Tibial nerve (tissue), 4 donors: ENCODE measurements at regions not wholly inside any gene's neighbourhood (a gene's known extent, or its start where the extent isn't known, plus 50 kb on each side); places are given as distances from the start of the nearest gene placed in this dataset.

Experiments used
- DNase-seq, 2 donors: peaks; one replicate each; pipeline ENCODE4 v3.0.0-alpha.2; 2019; ENCODE audit warnings: low spot score in 2 of 2
- H3K27ac ChIP-seq, 4 donors: fragments of 200-600 bp; sonication (generic) in 3 of 4; one replicate each; pipeline ENCODE4 v1.5.1; 2017 to 2019; ENCODE audit warnings: mild to moderate bottlenecking in 1 of 4
- H3K27me3 ChIP-seq, 2 donors: fragments of 200-600 bp; sonication (generic) in 1 of 2; one replicate each; pipeline versions ENCODE4 v1.5.1 to v1.6.0; 2017 to 2019
- H3K36me3 ChIP-seq, 3 donors: fragments of 200-600 bp; sonication (generic); one replicate each; pipeline ENCODE4 v1.5.1; 2018 to 2019
- H3K4me1 ChIP-seq, 4 donors: fragments of 200-600 bp; sonication (generic) in 3 of 4; one replicate each; pipeline ENCODE4 v1.5.1; 2017 to 2019
- H3K4me3 ChIP-seq, 4 donors: fragments of 200-600 bp; sonication (generic) in 3 of 4; one replicate each; pipeline ENCODE4 v1.5.1; 2017 to 2019; ENCODE audit warnings: mild to moderate bottlenecking in 1 of 4, moderate library complexity in 1 of 4
- H3K9me3 ChIP-seq, 4 donors: fragments of 200-600 bp; sonication (generic) in 3 of 4; one replicate each; pipeline ENCODE4 v1.5.1; 2017 to 2019
- EP300 ChIP-seq, 2 donors: sonication (generic); formaldehyde crosslinking; IDR thresholded peaks; one replicate each; pipeline ENCODE4 v1.6.1; 2017; ENCODE audit warnings: antibody characterized with exemption in 2 of 2, mild to moderate bottlenecking in 1 of 2
- POLR2A ChIP-seq, 2 donors: fragments of 450-650 bp; IDR thresholded peaks; one replicate each; pipeline ENCODE4 v1.6.1; 2017; ENCODE audit warnings: antibody characterized with exemption in 2 of 2, mild to moderate bottlenecking in 2 of 2, moderate library complexity in 2 of 2
- WGBS, 2 donors: methylation state at CpG; one replicate each; pipeline ENCODE4 v1.1.5; 2018; 5-methylcytosine and 5-hydroxymethylcytosine counted together
- TF ChIP-seq, protein P1 (sequence below), 5 experiments: fragments of 200-600 bp in 3 of 5; fragments of 450-650 bp in 2 of 5; sonication (generic) in 3 of 5; IDR thresholded peaks; one replicate each; pipeline ENCODE4 v1.5.1; 2016 to 2019; ENCODE audit warnings: antibody characterized with exemption in 5 of 5, mild to moderate bottlenecking in 3 of 5, moderate library complexity in 2 of 5

GRCh38 chr12:118790578-118790977 is 190.8 kb upstream of the SRRM4 start:
- Histone ChIP-seq H3K4me3 (no peak overlapping the region), H3K36me3 (no peaks in the 10 kb centered on the region), H3K4me1 (no peaks in the 10 kb centered on the region), H3K27ac (no peak overlapping the region), H3K9me3 (no peaks in the 10 kb centered on the region), H3K27me3 (no peaks in the 10 kb centered on the region)
- no peak for DNase-seq
- 88 to 93% methylated on average over 1 of the region's 1 CpG for WGBS, 2 donors
- TF ChIP-seq, protein P1, sequence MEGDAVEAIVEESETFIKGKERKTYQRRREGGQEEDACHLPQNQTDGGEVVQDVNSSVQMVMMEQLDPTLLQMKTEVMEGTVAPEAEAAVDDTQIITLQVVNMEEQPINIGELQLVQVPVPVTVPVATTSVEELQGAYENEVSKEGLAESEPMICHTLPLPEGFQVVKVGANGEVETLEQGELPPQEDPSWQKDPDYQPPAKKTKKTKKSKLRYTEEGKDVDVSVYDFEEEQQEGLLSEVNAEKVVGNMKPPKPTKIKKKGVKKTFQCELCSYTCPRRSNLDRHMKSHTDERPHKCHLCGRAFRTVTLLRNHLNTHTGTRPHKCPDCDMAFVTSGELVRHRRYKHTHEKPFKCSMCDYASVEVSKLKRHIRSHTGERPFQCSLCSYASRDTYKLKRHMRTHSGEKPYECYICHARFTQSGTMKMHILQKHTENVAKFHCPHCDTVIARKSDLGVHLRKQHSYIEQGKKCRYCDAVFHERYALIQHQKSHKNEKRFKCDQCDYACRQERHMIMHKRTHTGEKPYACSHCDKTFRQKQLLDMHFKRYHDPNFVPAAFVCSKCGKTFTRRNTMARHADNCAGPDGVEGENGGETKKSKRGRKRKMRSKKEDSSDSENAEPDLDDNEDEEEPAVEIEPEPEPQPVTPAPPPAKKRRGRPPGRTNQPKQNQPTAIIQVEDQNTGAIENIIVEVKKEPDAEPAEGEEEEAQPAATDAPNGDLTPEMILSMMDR (IDR thresholded peaks at IDR 0.05): no peak
- TF ChIP-seq EP300 (IDR thresholded peaks at IDR 0.05): no peak
- TF ChIP-seq POLR2A (IDR thresholded peaks at IDR 0.05): no peak

- no peaks in the 10 kb centered on the region for H3K4me1 ChIP-seq
- H3K27me3 ChIP-seq: no peaks in the 10 kb centered on the region
- 27 to 32% methylated on average over 6 of the region's 6 CpGs for WGBS, 2 donors
- no peaks in the 10 kb centered on the region for H3K36me3 ChIP-seq
- H3K27ac ChIP-seq: no peak overlapping the region
- peaks cover 0 to 11% (median 0%) of the 10 kb centered on the region in 4 donors for H3K9me3 ChIP-seq
- H3K4me3 ChIP-seq: no peak overlapping the region
- TF ChIP-seq, protein P1 (IDR thresholded peaks at IDR 0.05): no peak
- TF ChIP-seq EP300 (IDR thresholded peaks at IDR 0.05) (no peak), POLR2A (IDR thresholded peaks at IDR 0.05) (no peak)
- DNase-seq: no peak
These were observed 167.5 kb upstream of the SRRM4 start for GRCh38 chr12:118813778-118814357.

DNA sequence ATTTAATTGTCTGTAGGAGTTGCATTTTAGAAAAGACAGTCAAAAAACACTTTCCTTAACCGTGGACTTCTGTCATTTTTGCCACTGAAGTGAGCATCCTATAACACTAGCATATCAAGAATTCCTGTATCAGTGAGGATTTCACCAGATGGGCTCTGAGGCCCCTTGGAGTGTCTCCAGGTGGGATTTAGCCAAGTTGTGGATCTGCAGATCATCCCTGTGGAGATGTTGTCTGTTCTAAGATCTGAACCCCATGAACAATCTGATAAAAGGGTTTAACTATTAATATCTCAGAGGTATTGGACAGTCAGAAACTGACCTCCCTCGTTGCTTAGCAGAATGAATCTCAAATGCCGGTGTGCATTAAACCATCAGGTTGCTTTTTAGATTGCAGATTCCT is 165.0 kb upstream of the SRRM4 start:
- Histone ChIP-seq H3K9me3 (peaks cover 0 to 10% (median 0%) of the 10 kb centered on the region in 4 donors), H3K36me3 (no peaks in the 10 kb centered on the region), H3K4me3 (no peak overlapping the region), H3K27me3 (no peaks in the 10 kb centered on the region), H3K27ac (no peak overlapping the region), H3K4me1 (no peaks in the 10 kb centered on the region)
- TF ChIP-seq POLR2A (IDR thresholded peaks at IDR 0.05) (no peak), EP300 (IDR thresholded peaks at IDR 0.05) (no peak)
- TF ChIP-seq, protein P1 (IDR thresholded peaks at IDR 0.05): no peak
- 67 to 75% methylated on average over 3 of the region's 3 CpGs for WGBS, 2 donors
- no peak for DNase-seq

DNA sequence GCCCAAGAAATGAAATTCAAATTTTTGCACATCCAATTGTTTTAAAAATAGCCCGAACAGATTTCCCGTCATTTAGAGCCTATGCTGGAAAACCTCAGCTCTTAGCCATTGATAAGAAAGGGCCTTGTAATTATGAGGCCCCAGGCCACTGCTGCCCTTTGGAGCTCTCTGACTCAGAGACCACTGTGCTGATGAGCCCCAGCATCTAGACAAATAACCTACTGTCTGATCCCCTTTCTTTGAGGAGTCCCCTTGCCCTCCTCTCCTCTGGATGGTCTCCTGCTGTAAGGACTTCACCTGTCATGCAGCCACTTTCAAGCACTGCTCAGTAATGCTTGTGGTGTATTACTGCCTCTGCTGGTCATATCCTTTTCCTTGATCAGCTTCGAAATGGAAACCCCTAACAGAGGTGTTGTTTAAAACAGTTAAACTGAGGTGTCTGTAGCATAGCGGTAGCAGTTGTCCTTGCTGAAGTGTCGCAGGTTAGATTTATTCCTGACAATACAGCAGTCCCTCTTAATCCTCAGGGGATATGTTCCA is 159.9 kb upstream of the SRRM4 start:
- Histone ChIP-seq H3K4me3 (no peak overlapping the region), H3K4me1 (no peaks in the 10 kb centered on the region), H3K36me3 (no peaks in the 10 kb centered on the region), H3K9me3 (peaks cover 0 to 25% (median 0%) of the 10 kb centered on the region in 4 donors), H3K27ac (no peak overlapping the region), H3K27me3 (no peaks in the 10 kb centered on the region)
- no peak for TF ChIP-seq POLR2A (IDR thresholded peaks at IDR 0.05)
- DNase-seq: no peak
- WGBS, 2 donors: 46 to 53% methylated on average over 5 of the region's 5 CpGs

- Histone ChIP-seq H3K27ac (no peak overlapping the region), H3K4me1 (no peaks in the 10 kb centered on the region)
- WGBS, 2 donors: 73 to 74% methylated on average over 3 of the region's 3 CpGs
These were observed 158.8 kb upstream of the SRRM4 start for GRCh38 chr12:118822512-118822911.

More at GRCh38 chr12:118822512-118822911, 158.8 kb upstream of the SRRM4 start:
- Histone ChIP-seq H3K27me3 (no peaks in the 10 kb centered on the region), H3K36me3 (no peaks in the 10 kb centered on the region), H3K4me3 (no peak overlapping the region), H3K9me3 (peaks cover 0 to 27% (median 0%) of the 10 kb centered on the region in 4 donors)
- no peak for DNase-seq
- TF ChIP-seq POLR2A (IDR thresholded peaks at IDR 0.05): no peak
- TF ChIP-seq, protein P1 (IDR thresholded peaks at IDR 0.05): no peak
- no peak for TF ChIP-seq EP300 (IDR thresholded peaks at IDR 0.05)
